Activated T-cell treated with anti-CD3 and anti-CD28 coated beads, Interleukin-2, amount 50 U/mL, for 72 hours (primary cell): ENCODE measurements at regions not wholly inside any gene's neighbourhood (a gene's known extent, or its start where the extent isn't known, plus 50 kb on each side); places are given as distances from the start of the nearest gene placed in this dataset.
"Not testable (repeated sequence)": the region's sequence is repeated elsewhere in the genome, so short reads cannot be mapped to it uniquely, and the experiment has no call there.

Experiments
- ATAC-seq, 2 donors: fragments of 150-1000 bp; cut with Tn5 transposase; replicated peaks in 1 of 2; 2 replicates each; pipeline ENCODE4 v1.10.0; 2021; ENCODE audit warnings: moderate library complexity in 2 of 2, mild to moderate bottlenecking in 1 of 2
- DNase-seq, 2 donors: peaks; one replicate each; pipeline ENCODE4 v3.0.0; 2021 to 2022; ENCODE audit warnings: mixed read lengths in 1 of 2
- H3K27ac Mint-ChIP-seq: one replicate; pipeline ENCODE4 v1.8.0; 2022; ENCODE audit warnings: mild to moderate bottlenecking, moderate library complexity, mixed read lengths
- H3K27me3 Mint-ChIP-seq: one replicate; pipeline ENCODE4 v1.8.0; 2022; ENCODE audit warnings: low read depth, mixed read lengths
- H3K36me3 Mint-ChIP-seq, 2 donors: one replicate each; pipeline ENCODE4 v1.8.0; 2022; ENCODE audit warnings: mixed read lengths in 2 of 2, mild to moderate bottlenecking in 1 of 2; ENCODE audit not compliant: insufficient read depth in 2 of 2
- H3K4me1 Mint-ChIP-seq: one replicate; pipeline ENCODE4 v1.8.0; 2022; ENCODE audit warnings: low read depth, mixed read lengths
- H3K4me3 Mint-ChIP-seq, 2 donors: one replicate each; pipeline ENCODE4 v1.8.0; 2022; ENCODE audit warnings: mild to moderate bottlenecking in 2 of 2, mixed read lengths in 2 of 2, moderate library complexity in 2 of 2
- H3K9me3 Mint-ChIP-seq, 2 donors: one replicate each; pipeline ENCODE4 v1.8.0; 2022; ENCODE audit warnings: mixed read lengths in 2 of 2

DNA sequence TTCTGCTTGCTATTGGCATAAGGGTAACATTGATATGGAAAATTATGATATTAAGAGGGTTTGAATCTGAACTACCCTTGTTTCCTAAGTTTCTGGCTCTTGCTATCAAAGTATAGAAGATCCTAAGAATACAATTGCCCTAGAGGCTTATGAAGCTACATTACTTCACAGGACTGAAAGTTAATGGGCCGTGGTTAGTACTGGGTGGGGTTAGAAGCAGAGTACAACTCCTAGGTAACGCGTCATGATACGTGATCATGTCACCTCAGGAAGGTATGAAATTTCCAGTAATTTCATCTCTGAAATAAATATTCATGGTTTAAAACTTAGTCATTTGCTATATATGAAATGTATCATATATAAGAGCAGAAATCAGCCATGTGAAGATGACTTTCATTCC, 743.8 kb upstream of the NEGR1 start:
- no peak for DNase-seq
- Mint-ChIP-seq H3K4me1 (no peaks in the 10 kb centered on the region), H3K4me3 (no peak overlapping the region), H3K9me3 (peaks cover 1 to 2% of the 10 kb centered on the region in 2 donors), H3K27ac (no peak overlapping the region), H3K27me3 (no peaks in the 10 kb centered on the region), H3K36me3 (no peaks in the 10 kb centered on the region)
- ATAC-seq, result no peak

DNA sequence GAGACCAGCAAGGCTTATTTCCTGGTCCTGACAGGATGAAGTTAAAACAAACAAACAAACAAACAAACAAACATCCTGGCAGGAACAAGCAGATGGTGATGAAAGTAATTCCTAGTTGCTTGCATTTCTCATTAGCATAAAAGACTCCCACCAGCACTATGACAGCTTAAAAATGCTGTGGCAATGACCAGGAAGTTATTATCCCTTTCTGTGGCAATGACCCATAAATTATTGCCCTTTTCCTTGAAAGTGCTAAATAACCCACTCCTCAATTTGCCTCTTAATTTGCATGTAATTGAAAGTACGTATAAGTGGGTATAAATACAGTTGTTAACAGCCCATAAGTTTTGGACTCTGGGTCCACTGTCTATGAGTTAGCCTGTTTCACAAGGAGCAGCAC, 727.6 kb upstream of the NEGR1 start:
- Mint-ChIP-seq H3K27me3 (no peaks in the 10 kb centered on the region), H3K27ac (no peak overlapping the region), H3K36me3 (no peaks in the 10 kb centered on the region), H3K4me1 (no peaks in the 10 kb centered on the region), H3K9me3 (peaks cover 5% of the 10 kb centered on the region in 2 donors), H3K4me3 (no peak overlapping the region)
- ATAC-seq (no peak), DNase-seq (no peak)

DNA sequence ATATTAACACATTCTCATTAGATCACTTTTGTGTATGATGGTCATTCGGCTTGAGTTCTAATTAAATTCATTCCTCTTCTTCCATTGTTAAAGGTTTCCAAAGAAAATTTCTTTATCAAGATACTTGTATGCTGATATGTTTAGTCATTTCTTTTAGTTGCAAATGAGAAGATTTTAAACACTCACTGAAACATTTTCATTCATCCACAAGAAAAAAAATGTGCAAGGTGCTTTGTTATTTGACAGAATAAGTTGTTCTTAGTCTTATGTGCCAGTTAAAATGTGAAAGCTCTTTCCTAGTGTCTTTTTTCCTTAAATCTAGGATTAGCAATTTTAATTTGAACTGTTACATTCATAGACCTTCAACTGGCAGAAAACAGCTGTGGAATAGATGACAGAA, 727.0 kb upstream of the NEGR1 start:
- H3K9me3 Mint-ChIP-seq, result peaks cover 5% of the 10 kb centered on the region in 2 donors
- no peaks in the 10 kb centered on the region for H3K36me3 Mint-ChIP-seq
- H3K27ac Mint-ChIP-seq, result no peak overlapping the region
- H3K4me1 Mint-ChIP-seq, result no peaks in the 10 kb centered on the region
- ATAC-seq (no peak), DNase-seq (no peak)
- H3K27me3 Mint-ChIP-seq, result no peaks in the 10 kb centered on the region
- H3K4me3 Mint-ChIP-seq, result no peak overlapping the region

DNA sequence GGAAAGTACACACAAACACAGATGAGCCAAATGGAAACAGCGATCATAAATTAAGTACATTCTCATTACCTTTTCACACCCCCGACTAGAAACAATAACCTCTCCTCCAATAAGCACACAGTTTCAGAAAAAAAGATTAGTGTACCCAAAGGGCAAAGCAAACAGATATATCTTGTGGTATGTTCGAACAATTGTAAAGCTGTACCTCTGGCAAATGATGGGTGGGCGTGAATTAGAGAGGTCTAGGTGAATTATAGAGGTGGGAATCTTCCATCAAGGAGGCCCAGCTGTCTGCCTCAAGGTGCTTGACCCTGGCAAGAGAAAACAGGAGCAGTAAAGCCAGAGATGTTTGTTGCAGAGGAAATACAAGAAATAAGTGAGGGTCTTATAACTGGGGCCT, 715.3 kb upstream of the NEGR1 start:
- ATAC-seq (no peak), DNase-seq (no peak)

DNA sequence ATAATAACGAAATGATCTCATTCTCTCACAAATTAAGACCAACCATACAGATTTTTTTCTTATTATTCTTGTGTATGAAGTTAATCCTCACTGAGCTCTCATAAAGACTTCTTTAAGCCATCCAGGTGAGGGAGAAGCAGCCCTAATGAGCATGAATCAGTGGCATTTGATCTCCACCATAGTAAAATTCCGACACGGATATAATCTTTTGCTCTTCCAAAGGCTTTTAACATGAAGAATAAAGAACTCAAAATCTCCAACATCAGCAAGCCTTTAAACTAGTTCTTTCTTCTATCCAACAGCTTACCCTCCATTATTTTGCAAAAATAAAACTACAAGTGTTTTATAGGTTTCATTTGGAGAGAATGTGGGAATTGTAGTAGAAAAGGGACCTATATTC, 714.7 kb upstream of the NEGR1 start:
- ATAC-seq, result no peak
- Mint-ChIP-seq H3K27me3 (no peaks in the 10 kb centered on the region), H3K4me1 (no peaks in the 10 kb centered on the region), H3K4me3 (no peak overlapping the region), H3K27ac (no peak overlapping the region), H3K9me3 (peaks cover 2 to 10% of the 10 kb centered on the region in 2 donors), H3K36me3 (no peaks in the 10 kb centered on the region)
- DNase-seq, result no peak

More for the DNA sequence above, 715.3 kb upstream of the NEGR1 start:
- Mint-ChIP-seq H3K4me3 (no peak overlapping the region), H3K36me3 (no peaks in the 10 kb centered on the region), H3K9me3 (peaks cover 2 to 9% of the 10 kb centered on the region in 2 donors), H3K27me3 (no peaks in the 10 kb centered on the region), H3K4me1 (no peaks in the 10 kb centered on the region), H3K27ac (no peak overlapping the region)

DNA sequence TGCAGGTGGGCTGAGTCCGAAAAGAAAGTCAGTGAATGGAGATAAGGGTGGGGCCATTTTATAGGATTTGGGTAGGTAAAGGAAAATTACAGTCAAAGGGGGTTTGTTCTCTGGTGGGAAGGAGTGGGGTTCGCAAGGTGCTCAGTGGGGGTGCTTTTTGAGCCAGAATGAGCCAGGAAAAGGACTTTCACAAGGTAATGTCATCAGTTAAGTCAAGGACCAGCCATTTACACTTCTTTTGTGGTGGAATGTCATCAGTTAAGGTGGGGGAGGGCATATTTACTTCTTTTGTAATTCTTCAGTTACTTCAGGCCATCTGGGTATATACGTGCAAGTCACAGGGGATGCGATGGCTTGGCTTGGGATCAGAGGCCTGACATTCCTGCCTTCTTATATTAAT, 705.5 kb upstream of the NEGR1 start:
- not testable (repeated sequence) for ATAC-seq

DNA sequence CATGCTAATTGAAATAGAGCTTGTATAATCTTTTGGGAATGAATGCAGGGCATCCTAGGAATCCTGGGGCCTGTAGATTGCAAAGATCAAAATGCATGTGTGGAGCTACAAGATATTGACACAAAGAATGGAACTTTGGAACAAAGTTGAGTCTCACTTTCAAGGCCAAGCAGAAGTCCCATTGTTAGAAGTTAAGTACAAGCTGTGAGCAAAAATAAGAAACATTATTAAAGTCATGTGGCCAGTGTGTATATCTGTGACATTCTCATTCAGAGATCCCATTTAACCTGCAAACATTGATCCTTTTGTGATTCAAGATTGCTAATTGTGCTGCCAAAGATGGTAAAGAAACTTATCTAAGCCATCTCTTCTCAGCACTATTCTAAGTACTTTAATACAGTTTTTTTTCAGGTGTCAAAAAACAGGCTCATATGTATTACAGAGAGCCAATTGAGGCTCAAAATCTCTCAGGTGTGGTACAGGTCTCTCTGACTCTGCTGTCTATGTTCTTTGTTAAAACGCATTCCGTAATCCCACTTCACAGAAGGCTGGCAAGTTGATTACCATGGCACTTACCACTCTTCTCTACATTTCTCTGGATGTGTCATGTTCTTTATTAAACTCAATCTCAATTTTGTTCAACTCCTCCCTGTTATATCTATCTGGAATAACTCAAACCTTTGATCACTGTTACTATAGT, 704.4 kb upstream of the NEGR1 start:
- no peak overlapping the region for H3K4me3 Mint-ChIP-seq
- H3K36me3 Mint-ChIP-seq, result peaks cover 2 to 3% of the 10 kb centered on the region in 2 donors
- no peak for DNase-seq
- no peaks in the 10 kb centered on the region for H3K4me1 Mint-ChIP-seq
- H3K27me3 Mint-ChIP-seq, result no peaks in the 10 kb centered on the region
- ATAC-seq, result no peak
- peaks cover 11 to 24% of the 10 kb centered on the region in 2 donors for H3K9me3 Mint-ChIP-seq
- no peak overlapping the region for H3K27ac Mint-ChIP-seq

More for the DNA sequence above, 705.5 kb upstream of the NEGR1 start:
- H3K9me3 Mint-ChIP-seq, result peaks cover 16 to 20% of the 10 kb centered on the region in 2 donors
- not testable (repeated sequence) for H3K4me3 Mint-ChIP-seq, H3K4me1 Mint-ChIP-seq, H3K27ac Mint-ChIP-seq, H3K27me3 Mint-ChIP-seq, H3K36me3 Mint-ChIP-seq, DNase-seq

DNA sequence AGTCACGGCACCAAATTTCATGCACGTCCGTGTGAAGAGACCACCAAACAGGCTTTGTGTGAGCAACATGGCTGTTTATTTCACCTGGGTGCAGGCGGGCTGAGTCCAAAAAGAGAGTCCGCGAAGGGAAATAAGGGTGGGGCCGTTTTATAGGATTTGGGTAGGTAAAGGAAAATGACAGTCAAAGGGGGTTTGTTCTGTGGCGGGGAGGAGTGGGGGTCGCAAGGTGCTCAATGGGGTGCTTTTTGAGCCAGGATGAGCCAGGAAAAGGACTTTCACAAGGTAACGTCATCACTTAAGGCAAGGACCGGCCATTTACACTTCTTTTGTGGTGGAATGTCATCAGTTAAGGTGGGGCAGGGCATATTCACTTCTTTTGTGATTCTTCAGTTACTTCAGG, 702.7 kb upstream of the NEGR1 start:
- H3K27me3 Mint-ChIP-seq, H3K4me1 Mint-ChIP-seq, H3K27ac Mint-ChIP-seq, H3K4me3 Mint-ChIP-seq, ATAC-seq, H3K36me3 Mint-ChIP-seq, DNase-seq: not testable (repeated sequence)
- H3K9me3 Mint-ChIP-seq, result peaks cover 11 to 24% of the 10 kb centered on the region in 2 donors

DNA sequence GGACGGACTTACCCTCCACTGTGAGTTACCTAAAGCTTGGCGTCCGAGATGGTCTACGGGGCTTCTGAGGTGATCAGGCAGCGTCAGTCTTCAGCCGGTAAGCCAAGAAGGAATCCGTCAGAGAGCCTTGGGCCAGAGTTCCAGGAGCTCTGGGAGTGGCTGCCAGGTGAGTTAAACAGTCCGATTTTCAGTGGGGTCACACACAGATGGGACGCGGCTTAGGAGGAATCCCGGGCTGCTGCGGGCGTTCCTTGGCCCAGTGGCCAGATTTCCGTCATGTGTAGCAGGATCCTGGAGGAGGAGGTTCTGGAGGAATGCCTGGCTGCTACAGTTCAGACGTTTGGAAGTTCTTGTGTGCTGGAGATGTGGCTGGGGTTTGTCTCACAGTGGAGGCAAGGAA, 700.7 kb upstream of the NEGR1 start:
- H3K27ac Mint-ChIP-seq, H3K4me1 Mint-ChIP-seq, ATAC-seq, H3K4me3 Mint-ChIP-seq, H3K36me3 Mint-ChIP-seq, H3K27me3 Mint-ChIP-seq, DNase-seq: not testable (repeated sequence)
- H3K9me3 Mint-ChIP-seq, result peaks cover 4 to 19% of the 10 kb centered on the region in 2 donors

DNA sequence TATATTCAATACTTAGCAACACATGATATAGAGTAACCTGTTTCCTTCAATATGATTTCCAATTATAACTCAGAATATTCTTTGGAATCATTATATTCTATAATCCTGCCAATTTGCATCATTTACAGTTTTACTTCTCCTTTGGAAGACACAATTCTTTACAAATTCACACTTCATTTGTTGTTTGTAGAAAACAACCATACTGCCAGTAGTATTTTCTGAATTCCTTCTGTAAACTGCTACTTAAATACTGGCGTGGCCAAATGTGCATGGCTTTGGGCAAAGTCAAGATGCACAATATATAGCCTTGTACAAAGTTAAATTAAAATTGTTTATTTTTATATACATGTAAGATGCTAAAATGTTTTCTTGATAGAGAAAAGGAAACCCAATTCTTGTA, 687.1 kb upstream of the NEGR1 start:
- H3K36me3 Mint-ChIP-seq, result peaks cover 2 to 3% of the 10 kb centered on the region in 2 donors
- no peaks in the 10 kb centered on the region for H3K27me3 Mint-ChIP-seq
- no peak for ATAC-seq
- H3K9me3 Mint-ChIP-seq, result peaks cover 2 to 14% of the 10 kb centered on the region in 2 donors
- no peaks in the 10 kb centered on the region for H3K4me1 Mint-ChIP-seq
- no peak for DNase-seq
- no peak overlapping the region for H3K4me3 Mint-ChIP-seq
- no peak overlapping the region for H3K27ac Mint-ChIP-seq

DNA sequence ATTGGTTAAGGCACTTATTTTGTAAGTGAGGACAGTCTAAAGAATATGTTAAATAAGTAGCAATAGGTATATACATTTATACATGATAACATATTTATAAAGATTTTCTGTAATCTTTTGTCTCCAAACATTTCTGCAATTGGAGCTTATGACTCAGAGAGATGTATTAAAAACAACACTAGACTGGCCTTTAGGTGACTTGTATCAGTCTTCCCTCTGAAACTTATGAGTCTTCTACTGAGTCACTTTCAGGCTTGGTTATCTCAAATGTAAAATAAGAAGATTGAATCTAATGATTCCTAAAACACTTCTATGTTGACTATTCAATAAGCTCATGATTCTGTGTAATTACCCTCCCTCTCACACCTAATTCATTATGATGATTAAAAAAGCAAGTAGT, 672.6 kb upstream of the NEGR1 start:
- Mint-ChIP-seq H3K27ac (no peak overlapping the region), H3K4me3 (no peak overlapping the region), H3K27me3 (no peaks in the 10 kb centered on the region), H3K36me3 (no peaks in the 10 kb centered on the region), H3K4me1 (no peaks in the 10 kb centered on the region), H3K9me3 (peaks cover 6% of the 10 kb centered on the region in 2 donors)
- ATAC-seq (no peak), DNase-seq (no peak)

DNA sequence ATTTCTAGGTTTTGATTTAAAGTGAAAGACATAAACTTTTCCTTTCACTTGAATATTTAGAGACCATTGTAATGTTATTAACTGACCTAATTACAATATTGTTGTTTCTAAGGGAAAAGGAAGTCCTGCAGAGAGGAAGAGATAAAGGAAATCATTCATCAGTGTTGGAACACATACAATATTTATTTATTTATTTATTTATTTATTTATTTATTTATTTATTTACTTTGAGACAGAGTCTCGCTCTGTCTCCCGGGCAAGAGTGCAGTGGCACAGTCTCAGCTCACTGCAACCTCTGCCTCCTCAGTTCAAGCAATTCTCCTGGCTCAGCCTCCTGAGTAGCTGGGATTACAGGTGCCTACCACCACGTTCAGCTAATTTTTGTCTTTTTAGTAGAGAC, 668.6 kb upstream of the NEGR1 start:
- H3K27ac Mint-ChIP-seq, H3K27me3 Mint-ChIP-seq, H3K36me3 Mint-ChIP-seq, H3K9me3 Mint-ChIP-seq, DNase-seq, H3K4me1 Mint-ChIP-seq, ATAC-seq, H3K4me3 Mint-ChIP-seq: not testable (repeated sequence)

DNA sequence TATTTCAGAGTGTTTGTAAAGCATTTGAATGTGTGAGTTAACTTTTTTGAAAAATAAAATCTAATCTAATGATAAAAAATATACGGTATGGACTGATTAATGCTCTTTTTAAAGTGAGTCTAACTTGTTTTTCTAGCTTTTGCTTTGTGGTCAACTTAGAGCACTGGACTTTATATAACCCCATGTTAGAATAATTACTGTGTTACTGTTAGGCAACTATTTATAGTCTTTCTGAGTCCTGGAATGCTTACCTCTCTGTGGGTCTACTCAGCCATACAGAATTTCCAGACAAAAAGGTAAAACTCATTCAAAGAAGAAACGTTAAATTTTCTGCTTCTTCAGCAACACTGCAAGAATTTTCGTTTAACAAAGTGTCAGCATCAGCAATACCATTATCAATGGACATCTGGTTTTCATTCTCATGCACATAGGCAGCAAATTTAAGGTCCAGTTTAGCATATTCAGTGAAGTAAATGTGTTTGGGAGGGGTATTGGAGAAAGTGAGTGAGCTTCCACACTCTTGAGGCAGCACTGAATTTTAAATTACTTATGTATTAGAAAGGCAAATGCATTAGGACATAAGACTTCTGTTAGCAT, 664.7 kb upstream of the NEGR1 start:
- H3K27ac Mint-ChIP-seq, result no peak overlapping the region
- H3K9me3 Mint-ChIP-seq, result peaks cover 3 to 12% of the 10 kb centered on the region in 2 donors
- H3K27me3 Mint-ChIP-seq, result no peaks in the 10 kb centered on the region
- ATAC-seq (no peak), DNase-seq (no peak)
- H3K4me3 Mint-ChIP-seq, result no peak overlapping the region
- H3K36me3 Mint-ChIP-seq, result no peaks in the 10 kb centered on the region
- H3K4me1 Mint-ChIP-seq, result no peaks in the 10 kb centered on the region

DNA sequence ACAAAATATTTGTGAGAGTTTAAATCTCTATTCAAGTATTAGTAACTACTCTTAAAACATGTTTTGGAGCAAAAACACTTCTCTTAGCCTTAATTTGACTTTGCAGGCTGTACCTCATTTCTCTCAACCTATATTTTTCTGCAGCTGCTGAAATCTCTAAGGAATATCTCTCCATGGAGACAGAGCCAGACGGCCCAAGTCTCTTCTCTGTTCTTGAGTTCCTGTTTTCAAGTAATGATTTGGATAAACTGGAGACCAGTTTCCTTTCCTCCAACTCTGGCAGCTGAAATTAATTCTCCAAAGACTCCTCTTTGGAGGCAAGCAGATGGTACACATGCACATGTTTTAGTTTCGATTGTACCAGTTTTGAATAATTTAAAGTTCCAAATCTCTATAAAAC, 659.7 kb upstream of the NEGR1 start:
- Mint-ChIP-seq H3K9me3 (peaks cover 0 to 5% of the 10 kb centered on the region in 2 donors), H3K36me3 (no peaks in the 10 kb centered on the region), H3K27ac (no peak overlapping the region), H3K27me3 (no peaks in the 10 kb centered on the region), H3K4me3 (no peak overlapping the region), H3K4me1 (no peaks in the 10 kb centered on the region)
- ATAC-seq, result no peak
- no peak for DNase-seq
